ENCODE measurements at regions not wholly inside any gene's neighbourhood (a gene's known extent, or its start where the extent isn't known, plus 50 kb on each side); places are given as distances from the start of the nearest gene placed in this dataset.

- H3K9ac ChIP-seq (ENCODE audit: low read length), result no peak overlapping the region
- no peaks in the 10 kb centered on the region for H3K27me3 ChIP-seq (ENCODE audit: insufficient read depth, low read depth, low read length)
- no peak overlapping the region for H3K4me2 ChIP-seq (ENCODE audit: low read length)
- no peak overlapping the region for H3K27ac ChIP-seq (ENCODE audit: low read length)
- H3K79me2 ChIP-seq (replicated peaks; ENCODE audit: insufficient read depth, low read length), result no peaks in the 10 kb centered on the region
- no peaks in the 10 kb centered on the region for H3K9me2 ChIP-seq (ENCODE audit: insufficient read depth, low read length)
- H3K36me3 ChIP-seq (ENCODE audit: insufficient read depth, low read length), result no peaks in the 10 kb centered on the region
- TF ChIP-seq EP300 (conservative IDR thresholded peaks at IDR 0.05; ENCODE audit: poor library complexity, severe bottlenecking), result no peak
- no peaks in the 10 kb centered on the region for H4K20me1 ChIP-seq (ENCODE audit: insufficient read depth)
- no peak overlapping the region for H3K4me3 ChIP-seq (ENCODE audit: low read length)
- H2AFZ ChIP-seq (ENCODE audit: low read depth, low read length), result no peak overlapping the region
- no peaks in the 10 kb centered on the region for H3K9me3 ChIP-seq (ENCODE audit: low read length)
- no peaks in the 10 kb centered on the region for H3F3A ChIP-seq (ENCODE audit: insufficient read depth, low read length, poor library complexity, severe bottlenecking)
Measured at GRCh38 chr17:69870751-69871199, 204.2 kb upstream of the KCNJ16 start.

GRCh38 chr17:69871318-69871717 lies 203.7 kb upstream of the KCNJ16 start:
- Histone ChIP-seq H3K9ac (ENCODE audit: low read length) (no peak overlapping the region), H3K27me3 (ENCODE audit: insufficient read depth, low read depth, low read length) (no peaks in the 10 kb centered on the region), H3K36me3 (ENCODE audit: insufficient read depth, low read length) (no peaks in the 10 kb centered on the region), H3K4me3 (ENCODE audit: low read length) (no peak overlapping the region), H3K27ac (ENCODE audit: low read length) (no peak overlapping the region), H3K9me3 (ENCODE audit: low read length) (no peaks in the 10 kb centered on the region), H3F3A (ENCODE audit: insufficient read depth, low read length, poor library complexity, severe bottlenecking) (no peaks in the 10 kb centered on the region), H3K9me2 (ENCODE audit: insufficient read depth, low read length) (no peaks in the 10 kb centered on the region), H3K79me2 (replicated peaks; ENCODE audit: insufficient read depth, low read length) (no peaks in the 10 kb centered on the region), H4K20me1 (ENCODE audit: insufficient read depth) (no peaks in the 10 kb centered on the region), H2AFZ (ENCODE audit: low read depth, low read length) (no peak overlapping the region), H3K4me2 (ENCODE audit: low read length) (no peak overlapping the region)
- no peak for TF ChIP-seq REST (IDR thresholded peaks at IDR 0.05; ENCODE audit: borderline replicate concordance)
- TF ChIP-seq EP300 (conservative IDR thresholded peaks at IDR 0.05; ENCODE audit: poor library complexity, severe bottlenecking), result no peak
- no peak for TF ChIP-seq TAF1 (IDR thresholded peaks at IDR 0.05; ENCODE audit: low read depth)
- TF ChIP-seq RAD21 (conservative IDR thresholded peaks at IDR 0.05), result no peak
- TF ChIP-seq MXI1 (conservative IDR thresholded peaks at IDR 0.05; ENCODE audit: poor library complexity, severe bottlenecking), result no peak
- no peak for TF ChIP-seq EZH2 (IDR thresholded peaks at IDR 0.05; ENCODE audit: borderline replicate concordance, insufficient read depth, low read length, poor library complexity, severe bottlenecking)
- TF ChIP-seq POLR2AphosphoS5 (IDR thresholded peaks at IDR 0.05), result no peak
- no peak for TF ChIP-seq SMC3 (conservative IDR thresholded peaks at IDR 0.05; ENCODE audit: poor library complexity)

GRCh38 chr17:69872675-69873262 lies 202.3 kb upstream of the KCNJ16 start:
- H3K36me3 ChIP-seq (ENCODE audit: insufficient read depth, low read length), result no peaks in the 10 kb centered on the region
- no peak overlapping the region for H3K4me3 ChIP-seq (ENCODE audit: low read length)
- no peaks in the 10 kb centered on the region for H3K79me2 ChIP-seq (replicated peaks; ENCODE audit: insufficient read depth, low read length)
- TF ChIP-seq CTCF (IDR thresholded peaks at IDR 0.05; ENCODE audit: poor library complexity, severe bottlenecking), result no peak
- no peak for TF ChIP-seq POLR2AphosphoS5 (IDR thresholded peaks at IDR 0.05)
- no peak for TF ChIP-seq RAD21 (conservative IDR thresholded peaks at IDR 0.05)
- no peak for TF ChIP-seq TAF1 (IDR thresholded peaks at IDR 0.05; ENCODE audit: low read depth)
- no peak for TF ChIP-seq EZH2 (IDR thresholded peaks at IDR 0.05; ENCODE audit: borderline replicate concordance, insufficient read depth, low read length, poor library complexity, severe bottlenecking)
- TF ChIP-seq EP300 (conservative IDR thresholded peaks at IDR 0.05; ENCODE audit: poor library complexity, severe bottlenecking), result no peak
- no peaks in the 10 kb centered on the region for H3K9me2 ChIP-seq (ENCODE audit: insufficient read depth, low read length)
- no peaks in the 10 kb centered on the region for H3F3A ChIP-seq (ENCODE audit: insufficient read depth, low read length, poor library complexity, severe bottlenecking)
- no peak overlapping the region for H3K9ac ChIP-seq (ENCODE audit: low read length)
- H2AFZ ChIP-seq (ENCODE audit: low read depth, low read length), result no peak overlapping the region
- no peaks in the 10 kb centered on the region for H3K9me3 ChIP-seq (ENCODE audit: low read length)
- no peak overlapping the region for H3K4me2 ChIP-seq (ENCODE audit: low read length)
- H3K27me3 ChIP-seq (ENCODE audit: insufficient read depth, low read depth, low read length), result no peaks in the 10 kb centered on the region
- no peak overlapping the region for H3K27ac ChIP-seq (ENCODE audit: low read length)
- no peaks in the 10 kb centered on the region for H4K20me1 ChIP-seq (ENCODE audit: insufficient read depth)
